ENCODE measurements at regions not wholly inside any gene's neighbourhood (a gene's known extent, or its start where the extent isn't known, plus 50 kb on each side); places are given as distances from the start of the nearest gene placed in this dataset.

DNA sequence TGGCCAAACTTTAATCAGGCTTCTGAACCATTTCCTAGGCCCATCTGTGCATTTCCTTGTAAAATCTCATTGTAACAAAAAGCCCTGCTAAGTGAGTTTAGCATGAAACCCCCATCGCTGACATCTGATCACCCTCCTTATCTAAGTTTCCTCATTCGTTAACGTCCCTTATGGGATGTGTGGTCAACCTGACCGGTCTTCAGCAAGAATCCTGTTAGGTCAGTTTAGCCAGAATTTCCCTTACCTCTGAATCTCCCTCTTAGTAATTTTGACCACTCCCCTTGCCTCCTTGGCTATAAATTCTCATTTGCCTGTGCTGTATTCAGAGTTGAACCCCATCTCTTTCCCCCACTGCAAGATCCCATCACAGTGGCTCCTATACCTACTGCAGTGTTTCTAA is 239.3 kb downstream of the RMST start:
- no peak for TF ChIP-seq POLR2A (IDR thresholded peaks at IDR 0.05)
- TF ChIP-seq, protein P1, sequence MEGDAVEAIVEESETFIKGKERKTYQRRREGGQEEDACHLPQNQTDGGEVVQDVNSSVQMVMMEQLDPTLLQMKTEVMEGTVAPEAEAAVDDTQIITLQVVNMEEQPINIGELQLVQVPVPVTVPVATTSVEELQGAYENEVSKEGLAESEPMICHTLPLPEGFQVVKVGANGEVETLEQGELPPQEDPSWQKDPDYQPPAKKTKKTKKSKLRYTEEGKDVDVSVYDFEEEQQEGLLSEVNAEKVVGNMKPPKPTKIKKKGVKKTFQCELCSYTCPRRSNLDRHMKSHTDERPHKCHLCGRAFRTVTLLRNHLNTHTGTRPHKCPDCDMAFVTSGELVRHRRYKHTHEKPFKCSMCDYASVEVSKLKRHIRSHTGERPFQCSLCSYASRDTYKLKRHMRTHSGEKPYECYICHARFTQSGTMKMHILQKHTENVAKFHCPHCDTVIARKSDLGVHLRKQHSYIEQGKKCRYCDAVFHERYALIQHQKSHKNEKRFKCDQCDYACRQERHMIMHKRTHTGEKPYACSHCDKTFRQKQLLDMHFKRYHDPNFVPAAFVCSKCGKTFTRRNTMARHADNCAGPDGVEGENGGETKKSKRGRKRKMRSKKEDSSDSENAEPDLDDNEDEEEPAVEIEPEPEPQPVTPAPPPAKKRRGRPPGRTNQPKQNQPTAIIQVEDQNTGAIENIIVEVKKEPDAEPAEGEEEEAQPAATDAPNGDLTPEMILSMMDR (IDR thresholded peaks at IDR 0.05), result no peak

Data from adrenal gland (tissue), 5 donors.